ENCODE measurements at regions not wholly inside any gene's neighbourhood (a gene's known extent, or its start where the extent isn't known, plus 50 kb on each side); places are given as distances from the start of the nearest gene placed in this dataset.

- DNase-seq (no peak), ATAC-seq (replicated peaks) (no peak)
- Mint-ChIP-seq H3K4me1 (ENCODE audit: low read depth in 2 of 2) (no peaks in the 10 kb centered on the region), H3K4me3 (no peak overlapping the region), H3K27me3 (no peaks in the 10 kb centered on the region), H3K9me3 (peaks cover 0 to 5% of the 10 kb centered on the region in 2 donors), H3K36me3 (ENCODE audit: insufficient read depth) (no peaks in the 10 kb centered on the region), H3K27ac (no peak overlapping the region)
These were observed 692.1 kb upstream of the CELF4 start for GRCh38 chr18:38257661-38258060.

GRCh38 chr18:38256366-38256765 lies 690.8 kb upstream of the CELF4 start:
- no peak for DNase-seq
- Mint-ChIP-seq H3K27ac (no peak overlapping the region), H3K27me3 (no peaks in the 10 kb centered on the region), H3K4me1 (ENCODE audit: low read depth in 2 of 2) (no peaks in the 10 kb centered on the region), H3K9me3 (peaks cover 0 to 5% of the 10 kb centered on the region in 2 donors), H3K36me3 (ENCODE audit: insufficient read depth) (no peaks in the 10 kb centered on the region), H3K4me3 (no peak overlapping the region)
- no peak for ATAC-seq (replicated peaks)

- Mint-ChIP-seq H3K4me1 (ENCODE audit: low read depth in 2 of 2) (no peaks in the 10 kb centered on the region), H3K9me3 (peaks cover 0 to 4% of the 10 kb centered on the region in 2 donors), H3K4me3 (no peak overlapping the region), H3K27me3 (no peaks in the 10 kb centered on the region), H3K27ac (no peak overlapping the region), H3K36me3 (ENCODE audit: insufficient read depth) (no peaks in the 10 kb centered on the region)
- ATAC-seq (replicated peaks) (no peak), DNase-seq (no peak)
These were observed 685.4 kb upstream of the CELF4 start for GRCh38 chr18:38250971-38251370.

DNA sequence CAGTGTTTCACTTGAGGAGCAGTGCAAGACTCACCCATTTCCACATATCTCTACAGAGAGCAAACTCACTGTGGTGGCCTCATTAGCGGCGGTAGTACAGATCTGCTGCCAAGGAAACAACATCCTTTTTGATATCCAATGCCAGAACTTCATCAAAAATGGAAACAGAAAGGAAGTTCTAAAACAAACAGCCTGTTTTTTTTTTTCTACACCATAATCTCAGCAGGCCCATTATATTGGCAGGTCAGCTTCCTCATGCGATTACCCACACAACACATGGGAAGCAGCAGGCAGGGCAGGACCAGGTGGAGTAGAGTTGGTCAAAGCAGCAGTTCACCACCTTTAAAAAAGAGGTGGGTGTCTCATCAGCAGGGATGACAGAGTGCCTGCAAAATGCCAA lies 678.9 kb upstream of the CELF4 start:
- Mint-ChIP-seq H3K4me1 (ENCODE audit: low read depth in 2 of 2) (no peaks in the 10 kb centered on the region), H3K27ac (no peak overlapping the region), H3K27me3 (no peaks in the 10 kb centered on the region), H3K36me3 (ENCODE audit: insufficient read depth) (no peaks in the 10 kb centered on the region), H3K4me3 (no peak overlapping the region), H3K9me3 (peaks cover 7 to 11% of the 10 kb centered on the region in 2 donors)
- DNase-seq = no peak
- no peak for ATAC-seq (replicated peaks)

- Mint-ChIP-seq H3K27ac (no peak overlapping the region), H3K4me3 (no peak overlapping the region), H3K36me3 (ENCODE audit: insufficient read depth) (no peaks in the 10 kb centered on the region), H3K9me3 (peaks cover 10 to 19% of the 10 kb centered on the region in 2 donors), H3K27me3 (no peaks in the 10 kb centered on the region), H3K4me1 (ENCODE audit: low read depth in 2 of 2) (no peaks in the 10 kb centered on the region)
- DNase-seq (no peak), ATAC-seq (replicated peaks) (no peak)
These were observed 677.7 kb upstream of the CELF4 start for GRCh38 chr18:38243291-38243690.

- Mint-ChIP-seq H3K9me3 (peaks cover 12 to 24% of the 10 kb centered on the region in 2 donors), H3K4me1 (ENCODE audit: low read depth in 2 of 2) (no peaks in the 10 kb centered on the region), H3K36me3 (ENCODE audit: insufficient read depth) (no peaks in the 10 kb centered on the region), H3K27me3 (no peaks in the 10 kb centered on the region), H3K4me3 (no peak overlapping the region), H3K27ac (no peak overlapping the region)
- no peak for DNase-seq
- no peak for ATAC-seq (replicated peaks)
These were observed 676.1 kb upstream of the CELF4 start for GRCh38 chr18:38241736-38242135.

DNA sequence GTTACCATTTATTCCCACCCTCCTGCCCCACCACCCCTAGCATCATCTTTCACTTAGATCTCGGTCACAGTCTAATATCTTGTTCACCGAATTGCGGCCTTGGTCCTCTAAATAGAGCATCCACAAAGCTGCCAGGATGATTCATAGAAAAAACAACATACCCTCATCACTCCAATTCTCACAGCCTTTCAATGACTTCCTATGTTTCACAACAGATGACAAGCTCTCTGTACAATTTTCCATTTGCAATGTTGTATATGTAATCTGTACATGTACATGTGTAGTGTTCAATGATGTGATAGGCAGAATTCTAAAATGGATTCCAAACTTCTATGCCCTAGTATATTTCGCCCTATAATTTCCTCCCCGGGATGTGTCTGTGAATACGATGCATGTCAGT lies 675.6 kb upstream of the CELF4 start:
- no peak for DNase-seq
- Mint-ChIP-seq H3K36me3 (ENCODE audit: insufficient read depth) (no peaks in the 10 kb centered on the region), H3K9me3 (peaks cover 12 to 24% of the 10 kb centered on the region in 2 donors), H3K27ac (no peak overlapping the region), H3K4me1 (ENCODE audit: low read depth in 2 of 2) (no peaks in the 10 kb centered on the region), H3K4me3 (no peak overlapping the region), H3K27me3 (no peaks in the 10 kb centered on the region)
- no peak for ATAC-seq (replicated peaks)

DNA sequence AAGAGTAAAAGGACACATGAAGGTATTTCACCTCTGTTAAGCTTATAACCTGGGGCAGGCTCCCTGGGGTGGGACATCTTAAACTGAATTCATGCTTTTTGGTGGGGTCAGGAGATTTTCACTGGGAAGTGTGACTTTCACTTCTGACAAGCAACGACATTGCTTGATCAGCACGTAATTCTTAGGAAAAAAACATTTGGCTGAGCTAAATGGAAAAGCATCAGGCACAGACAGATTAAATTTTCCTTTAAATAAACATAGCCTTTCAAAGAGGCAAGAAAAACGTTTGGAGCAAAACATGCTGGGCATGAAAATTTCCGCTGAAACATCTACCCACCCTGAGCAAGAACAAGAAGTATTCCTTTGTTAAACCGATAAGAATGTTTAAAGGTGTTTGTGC lies 674.0 kb upstream of the CELF4 start:
- H3K36me3 Mint-ChIP-seq (ENCODE audit: insufficient read depth) = no peaks in the 10 kb centered on the region
- no peaks in the 10 kb centered on the region for H3K4me1 Mint-ChIP-seq (ENCODE audit: low read depth in 2 of 2)
- H3K4me3 Mint-ChIP-seq = no peak overlapping the region
- no peaks in the 10 kb centered on the region for H3K27me3 Mint-ChIP-seq
- ATAC-seq (replicated peaks) (no peak), DNase-seq (no peak)
- no peak overlapping the region for H3K27ac Mint-ChIP-seq
- peaks cover 13 to 24% of the 10 kb centered on the region in 2 donors for H3K9me3 Mint-ChIP-seq

GRCh38 chr18:38237796-38238195 lies 672.2 kb upstream of the CELF4 start:
- Mint-ChIP-seq H3K27me3 (no peaks in the 10 kb centered on the region), H3K4me3 (no peak overlapping the region), H3K36me3 (ENCODE audit: insufficient read depth) (no peaks in the 10 kb centered on the region), H3K9me3 (peaks cover 12 to 24% of the 10 kb centered on the region in 2 donors), H3K4me1 (ENCODE audit: low read depth in 2 of 2) (no peaks in the 10 kb centered on the region), H3K27ac (no peak overlapping the region)
- no peak for DNase-seq
- no peak for ATAC-seq (replicated peaks)

DNA sequence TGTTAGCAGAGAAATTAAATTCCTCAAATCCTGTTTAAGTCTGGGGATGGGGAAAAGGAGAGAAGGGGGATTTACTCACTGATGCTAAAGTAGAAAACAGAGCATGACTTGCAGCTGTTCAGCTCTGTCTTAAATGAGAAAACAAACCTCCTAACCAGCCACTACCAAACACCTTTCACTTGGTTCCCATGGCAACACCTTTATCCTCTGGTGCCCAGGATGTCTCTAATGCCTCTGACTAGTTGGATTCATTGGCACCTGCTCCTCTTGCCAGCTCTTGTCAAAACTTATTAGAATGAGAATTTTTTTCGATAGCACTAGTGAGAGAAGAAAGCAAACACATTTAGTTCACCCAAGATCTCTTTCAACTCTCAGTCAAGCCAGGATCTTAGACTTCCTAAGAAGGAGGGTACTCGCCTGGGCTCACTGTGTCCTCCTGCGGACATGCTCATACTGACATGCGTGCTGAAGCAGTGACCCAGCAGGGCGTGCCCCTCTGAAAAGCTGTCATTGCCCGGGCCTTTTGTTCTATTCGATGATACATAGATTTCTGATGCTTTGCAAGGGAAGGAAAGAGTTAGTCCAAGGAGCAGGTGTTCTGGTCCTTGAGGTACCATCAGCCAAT lies 656.0 kb upstream of the CELF4 start:
- Mint-ChIP-seq H3K4me1 (ENCODE audit: low read depth in 2 of 2) (no peaks in the 10 kb centered on the region), H3K36me3 (ENCODE audit: insufficient read depth) (no peaks in the 10 kb centered on the region), H3K9me3 (peaks cover 2 to 7% of the 10 kb centered on the region in 2 donors), H3K4me3 (no peak overlapping the region), H3K27me3 (no peaks in the 10 kb centered on the region), H3K27ac (no peak overlapping the region)
- DNase-seq = no peak
- ATAC-seq (replicated peaks) = no peak

DNA sequence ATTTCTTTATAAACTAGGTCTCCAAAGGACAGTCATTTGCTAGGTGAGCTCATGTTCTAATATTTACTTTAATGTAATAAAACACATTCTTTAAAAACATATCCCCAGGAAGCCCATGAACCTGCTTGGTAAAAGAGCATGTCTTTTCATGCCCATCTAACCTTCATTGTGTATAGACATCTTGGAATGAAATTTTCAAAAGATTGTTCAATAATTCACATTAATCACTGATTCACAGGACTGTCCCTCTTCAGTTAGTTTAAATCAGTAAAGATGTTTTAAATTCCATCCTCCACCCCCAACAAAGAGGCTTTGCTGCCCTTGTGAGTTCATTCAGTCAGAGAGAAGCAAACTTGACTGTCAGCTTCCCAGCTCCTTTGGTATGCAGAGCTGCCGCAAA lies 633.4 kb upstream of the CELF4 start:
- Mint-ChIP-seq H3K27me3 (no peaks in the 10 kb centered on the region), H3K36me3 (ENCODE audit: insufficient read depth) (no peaks in the 10 kb centered on the region), H3K4me1 (ENCODE audit: low read depth in 2 of 2) (no peaks in the 10 kb centered on the region), H3K27ac (no peak overlapping the region), H3K9me3 (peaks cover 5 to 7% of the 10 kb centered on the region in 2 donors), H3K4me3 (no peak overlapping the region)
- ATAC-seq (replicated peaks) = no peak
- DNase-seq = no peak

DNA sequence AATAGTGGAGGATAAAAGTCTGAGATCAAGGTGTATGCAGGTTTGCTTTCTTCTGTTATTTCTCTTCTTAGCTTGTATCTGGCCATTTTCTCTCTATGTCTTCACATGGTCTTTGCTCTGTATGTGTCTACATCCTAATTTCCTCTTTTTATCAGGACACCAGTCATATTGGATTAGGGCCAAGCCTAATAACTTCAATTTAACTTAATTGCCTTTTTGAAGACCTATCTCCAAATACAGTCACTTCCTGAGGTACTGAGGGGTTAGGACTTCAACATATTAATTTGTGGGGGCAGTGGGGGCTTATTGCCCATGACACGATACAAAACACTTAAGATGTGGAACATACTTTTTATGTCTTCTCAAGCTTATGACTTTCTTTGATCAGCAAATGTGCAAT lies 632.9 kb upstream of the CELF4 start:
- H3K9me3 Mint-ChIP-seq = peaks cover 5 to 7% of the 10 kb centered on the region in 2 donors
- no peaks in the 10 kb centered on the region for H3K27me3 Mint-ChIP-seq
- DNase-seq (no peak), ATAC-seq (replicated peaks) (no peak)
- no peak overlapping the region for H3K4me3 Mint-ChIP-seq
- H3K4me1 Mint-ChIP-seq (ENCODE audit: low read depth in 2 of 2) = no peaks in the 10 kb centered on the region
- no peak overlapping the region for H3K27ac Mint-ChIP-seq
- no peaks in the 10 kb centered on the region for H3K36me3 Mint-ChIP-seq (ENCODE audit: insufficient read depth)

DNA sequence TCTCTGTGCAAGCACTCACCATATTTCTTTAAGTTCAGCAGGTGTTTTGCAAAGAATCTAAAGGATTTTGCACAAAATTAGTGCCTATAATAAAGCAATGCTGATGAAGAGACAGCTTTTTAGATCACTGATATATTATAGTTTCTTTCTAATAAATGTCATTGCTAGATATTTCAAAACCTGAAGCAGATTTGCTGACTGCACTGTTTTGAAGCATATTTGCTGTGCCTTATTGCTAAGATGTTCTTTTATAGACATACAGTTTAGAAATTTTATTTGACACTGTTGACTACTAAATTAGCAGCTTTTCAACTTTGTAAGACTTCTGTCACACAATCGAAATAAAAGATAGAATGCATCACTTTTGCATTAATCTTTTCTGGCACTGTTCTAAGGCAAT lies 620.9 kb upstream of the CELF4 start:
- Mint-ChIP-seq H3K4me3 (no peak overlapping the region), H3K36me3 (ENCODE audit: insufficient read depth) (no peaks in the 10 kb centered on the region), H3K9me3 (peaks cover 0 to 6% of the 10 kb centered on the region in 2 donors), H3K27ac (no peak overlapping the region), H3K4me1 (ENCODE audit: low read depth in 2 of 2) (no peaks in the 10 kb centered on the region), H3K27me3 (no peaks in the 10 kb centered on the region)
- DNase-seq (no peak), ATAC-seq (replicated peaks) (no peak)

GRCh38 chr18:38174594-38174993 lies 609.0 kb upstream of the CELF4 start:
- no peak for DNase-seq
- Mint-ChIP-seq H3K4me3 (no peak overlapping the region), H3K9me3 (peaks cover 14 to 23% of the 10 kb centered on the region in 2 donors), H3K36me3 (ENCODE audit: insufficient read depth) (no peaks in the 10 kb centered on the region), H3K27ac (no peak overlapping the region), H3K4me1 (ENCODE audit: low read depth in 2 of 2) (no peaks in the 10 kb centered on the region), H3K27me3 (no peaks in the 10 kb centered on the region)
- ATAC-seq (replicated peaks) = no peak

- no peaks in the 10 kb centered on the region for H3K36me3 Mint-ChIP-seq (ENCODE audit: insufficient read depth)
- H3K27me3 Mint-ChIP-seq = no peaks in the 10 kb centered on the region
- H3K9me3 Mint-ChIP-seq = peaks cover 14 to 23% of the 10 kb centered on the region in 2 donors
- no peaks in the 10 kb centered on the region for H3K4me1 Mint-ChIP-seq (ENCODE audit: low read depth in 2 of 2)
- no peak overlapping the region for H3K4me3 Mint-ChIP-seq
- ATAC-seq (replicated peaks) (no peak), DNase-seq (no peak)
- no peak overlapping the region for H3K27ac Mint-ChIP-seq
These were observed 608.6 kb upstream of the CELF4 start for GRCh38 chr18:38174173-38174572.
